ENCODE measurements at regions not wholly inside any gene's neighbourhood (a gene's known extent, or its start where the extent isn't known, plus 50 kb on each side); places are given as distances from the start of the nearest gene placed in this dataset.

DNA sequence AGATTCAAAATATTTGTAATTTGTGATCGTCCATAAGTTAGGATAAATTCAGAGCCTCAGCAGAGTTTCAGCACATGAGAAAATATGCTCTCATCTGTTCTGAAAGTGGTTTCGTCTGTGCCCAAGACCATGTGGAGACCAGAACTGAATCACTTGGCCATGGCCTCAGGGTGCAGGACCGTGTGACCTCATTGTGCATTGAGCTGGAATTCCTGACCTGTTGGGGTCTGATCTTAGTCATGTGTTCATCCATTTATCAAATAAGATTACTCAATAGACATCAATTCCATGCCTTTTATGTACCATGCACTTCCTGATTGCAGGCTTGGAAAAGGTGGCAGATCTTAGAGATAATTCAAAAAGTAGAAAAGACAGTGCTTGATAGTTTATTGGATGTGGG is 680.5 kb downstream of the QKI start:
- Histone ChIP-seq H3K27me3 (no peaks in the 10 kb centered on the region), H3K4me1 (no peaks in the 10 kb centered on the region), H3K36me3 (no peaks in the 10 kb centered on the region), H3K9me3 (no peaks in the 10 kb centered on the region), H3K27ac (no peak overlapping the region), H3K4me3 (no peak overlapping the region)
- TF ChIP-seq EP300 (IDR thresholded peaks at IDR 0.05; ENCODE audit: low read depth) (no peak), POLR2AphosphoS5 (IDR thresholded peaks at IDR 0.05) (no peak), POLR2A (IDR thresholded peaks at IDR 0.05) (no peak)
- TF ChIP-seq, protein P1, sequence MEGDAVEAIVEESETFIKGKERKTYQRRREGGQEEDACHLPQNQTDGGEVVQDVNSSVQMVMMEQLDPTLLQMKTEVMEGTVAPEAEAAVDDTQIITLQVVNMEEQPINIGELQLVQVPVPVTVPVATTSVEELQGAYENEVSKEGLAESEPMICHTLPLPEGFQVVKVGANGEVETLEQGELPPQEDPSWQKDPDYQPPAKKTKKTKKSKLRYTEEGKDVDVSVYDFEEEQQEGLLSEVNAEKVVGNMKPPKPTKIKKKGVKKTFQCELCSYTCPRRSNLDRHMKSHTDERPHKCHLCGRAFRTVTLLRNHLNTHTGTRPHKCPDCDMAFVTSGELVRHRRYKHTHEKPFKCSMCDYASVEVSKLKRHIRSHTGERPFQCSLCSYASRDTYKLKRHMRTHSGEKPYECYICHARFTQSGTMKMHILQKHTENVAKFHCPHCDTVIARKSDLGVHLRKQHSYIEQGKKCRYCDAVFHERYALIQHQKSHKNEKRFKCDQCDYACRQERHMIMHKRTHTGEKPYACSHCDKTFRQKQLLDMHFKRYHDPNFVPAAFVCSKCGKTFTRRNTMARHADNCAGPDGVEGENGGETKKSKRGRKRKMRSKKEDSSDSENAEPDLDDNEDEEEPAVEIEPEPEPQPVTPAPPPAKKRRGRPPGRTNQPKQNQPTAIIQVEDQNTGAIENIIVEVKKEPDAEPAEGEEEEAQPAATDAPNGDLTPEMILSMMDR (IDR thresholded peaks at IDR 0.05) = no peak
- intact Hi-C loops (cut with DNase I; ENCODE audit: low total_unique reads) (no loop called here), in situ Hi-C loops (cut with MboI; ENCODE audit: low pct_ligation_motif_present in 1 of 4, low pct_unique_long_range_greater_than_20kb in 1 of 4, low sequenced_read_pairs in 3 of 4) (no loop called here)
- WGBS, 2 donors (ENCODE audit: low coverage in 1 of 2) = 82 to 100% methylated on average over 3 of the region's 3 CpGs
- no peak for DNase-seq

DNA sequence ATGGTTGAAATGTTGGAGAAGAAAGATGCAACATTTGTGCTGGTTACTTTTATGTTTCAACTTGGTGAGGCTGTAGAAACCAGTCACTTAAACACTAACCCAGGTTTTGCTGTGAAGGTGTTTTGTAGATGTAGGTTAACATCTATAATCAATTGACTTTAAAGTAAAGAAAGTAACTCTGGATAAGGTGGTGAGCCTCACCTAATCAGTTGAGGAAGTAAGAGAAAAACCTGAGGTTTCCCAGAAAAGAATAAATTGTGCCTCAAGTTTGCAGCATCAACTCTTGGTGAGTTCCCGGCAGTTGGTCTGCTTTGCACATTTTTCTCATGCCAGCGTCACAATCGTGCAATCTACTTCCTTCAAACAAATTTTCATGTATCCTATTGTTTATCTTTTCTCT is 673.4 kb downstream of the QKI start:
- 88 to 89% methylated on average over 3 of the region's 3 CpGs for WGBS, 2 donors (ENCODE audit: low coverage in 1 of 2)

DNA sequence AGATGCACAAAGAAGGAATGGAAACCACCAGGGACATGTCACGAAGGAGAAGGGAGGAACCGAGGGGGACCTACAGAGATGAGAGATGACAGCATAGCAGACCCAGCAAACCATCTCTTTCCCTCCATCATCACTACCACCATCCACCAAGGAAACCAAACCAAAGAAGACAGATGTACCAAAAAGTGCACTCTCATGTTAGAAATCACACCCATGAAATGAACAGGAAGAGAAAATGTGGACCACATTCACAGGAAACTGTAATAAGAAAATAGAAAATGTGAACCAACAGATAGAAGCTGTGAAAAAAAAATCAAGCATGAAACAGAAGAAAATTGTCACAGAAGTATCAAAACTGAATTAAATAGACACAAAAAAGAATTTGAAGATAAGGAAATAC is 672.7 kb downstream of the QKI start:
- whole genome bisulfite sequencing, 2 donors (ENCODE audit: low coverage in 1 of 2) = 88% methylated on average over 2 of the region's 2 CpGs; no CpG with 5 or more reads in 1 of the 2 donors
- in situ Hi-C loops (cut with MboI; ENCODE audit: low pct_ligation_motif_present in 1 of 4, low pct_unique_long_range_greater_than_20kb in 1 of 4, low sequenced_read_pairs in 3 of 4) = no loop called here

More for the DNA sequence above, 673.4 kb downstream of the QKI start:
- in situ Hi-C loops (cut with MboI; ENCODE audit: low pct_ligation_motif_present in 1 of 4, low pct_unique_long_range_greater_than_20kb in 1 of 4, low sequenced_read_pairs in 3 of 4) = no loop called here
- Histone ChIP-seq H3K36me3 (no peaks in the 10 kb centered on the region), H3K4me1 (no peaks in the 10 kb centered on the region), H3K9me3 (no peaks in the 10 kb centered on the region), H3K4me3 (no peak overlapping the region), H3K27ac (no peak overlapping the region), H3K27me3 (no peaks in the 10 kb centered on the region)
- TF ChIP-seq POLR2AphosphoS5 (IDR thresholded peaks at IDR 0.05) = no peak
- intact Hi-C loops (cut with DNase I; ENCODE audit: low total_unique reads) = no loop called here
- no peak for DNase-seq

DNA sequence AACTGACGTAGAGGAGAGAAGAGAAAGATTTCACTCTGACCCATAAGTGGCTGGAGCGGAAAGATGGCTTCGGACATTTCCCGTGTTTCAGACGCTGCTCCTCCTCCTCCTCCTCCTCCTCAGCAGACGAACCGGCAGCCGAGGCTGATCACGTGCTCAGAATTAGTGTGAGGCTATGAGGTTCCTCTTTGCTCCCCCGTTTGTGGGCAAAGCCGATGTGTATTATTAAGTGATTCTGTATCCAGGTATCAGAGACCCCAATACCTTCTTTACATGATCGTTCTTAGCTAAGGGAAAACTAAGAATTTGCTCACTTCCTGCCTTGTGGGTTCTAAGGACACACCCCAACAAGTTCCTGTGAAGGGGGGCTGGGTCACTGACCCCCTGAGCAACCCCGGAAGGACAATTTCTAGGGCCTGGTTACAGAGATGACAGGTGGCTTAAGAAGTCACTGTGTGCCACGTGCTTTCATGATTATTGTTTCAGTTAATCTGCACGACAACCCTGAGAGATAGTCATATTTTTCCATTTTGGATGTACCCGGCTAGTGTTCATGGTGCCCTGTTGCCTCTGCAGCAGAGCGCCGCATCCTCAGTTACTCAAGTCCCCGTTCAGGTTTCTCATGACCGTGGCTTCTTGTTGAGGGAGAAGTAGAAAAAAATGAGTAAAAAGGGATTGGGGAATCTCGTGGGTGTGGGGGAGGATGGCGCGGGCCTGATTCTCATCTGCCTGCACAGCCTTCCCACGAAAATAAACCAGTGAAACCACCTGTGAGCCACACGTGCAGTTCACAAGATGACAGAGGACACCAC is 671.8 kb downstream of the QKI start:
- TF ChIP-seq POLR2AphosphoS5 (IDR thresholded peaks at IDR 0.05) (no peak), EP300 (IDR thresholded peaks at IDR 0.05; ENCODE audit: low read depth) (no peak), POLR2A (IDR thresholded peaks at IDR 0.05) (no peak)
- TF ChIP-seq, protein P1 (IDR thresholded peaks at IDR 0.05) = no peak
- Histone ChIP-seq H3K36me3 (no peaks in the 10 kb centered on the region), H3K27ac (peak overlapping the region; percentile 31 to 48 (median 40)), H3K4me1 (no peaks in the 10 kb centered on the region), H3K27me3 (no peaks in the 10 kb centered on the region), H3K9me3 (no peaks in the 10 kb centered on the region), H3K4me3 (no peak overlapping the region)
- intact Hi-C loops (cut with DNase I; ENCODE audit: low total_unique reads) (no loop called here), in situ Hi-C loops (cut with MboI; ENCODE audit: low pct_ligation_motif_present in 1 of 4, low pct_unique_long_range_greater_than_20kb in 1 of 4, low sequenced_read_pairs in 3 of 4) (no loop called here)
- WGBS, 2 donors (ENCODE audit: low coverage in 1 of 2) = 71 to 88% methylated on average over 5 to 25 of the region's 25 CpGs
- no peak for DNase-seq

More for the DNA sequence above, 672.7 kb downstream of the QKI start:
- Histone ChIP-seq H3K27ac (no peak overlapping the region), H3K36me3 (no peaks in the 10 kb centered on the region), H3K27me3 (no peaks in the 10 kb centered on the region), H3K4me3 (no peak overlapping the region), H3K4me1 (no peaks in the 10 kb centered on the region), H3K9me3 (no peaks in the 10 kb centered on the region)
- intact Hi-C loops (cut with DNase I; ENCODE audit: low total_unique reads) = no loop called here
- TF ChIP-seq POLR2A (IDR thresholded peaks at IDR 0.05) = no peak
- TF ChIP-seq, protein P1 (IDR thresholded peaks at IDR 0.05) = no peak
- no peak for TF ChIP-seq EP300 (IDR thresholded peaks at IDR 0.05; ENCODE audit: low read depth)
- no peak for TF ChIP-seq POLR2AphosphoS5 (IDR thresholded peaks at IDR 0.05)
- DNase-seq = no peak
